ENCODE measurements at regions not wholly inside any gene's neighbourhood (a gene's known extent, or its start where the extent isn't known, plus 50 kb on each side); places are given as distances from the start of the nearest gene placed in this dataset.

GRCh38 chr2:136255648-136256461 is 137.9 kb upstream of the CXCR4 start:
- DNase-seq: no peak

- no peak for DNase-seq
Measured at GRCh38 chr2:136255127-136255526, 137.2 kb upstream of the CXCR4 start.

- no peak for DNase-seq
Measured at GRCh38 chr2:136254681-136255080, 136.7 kb upstream of the CXCR4 start.

DNA sequence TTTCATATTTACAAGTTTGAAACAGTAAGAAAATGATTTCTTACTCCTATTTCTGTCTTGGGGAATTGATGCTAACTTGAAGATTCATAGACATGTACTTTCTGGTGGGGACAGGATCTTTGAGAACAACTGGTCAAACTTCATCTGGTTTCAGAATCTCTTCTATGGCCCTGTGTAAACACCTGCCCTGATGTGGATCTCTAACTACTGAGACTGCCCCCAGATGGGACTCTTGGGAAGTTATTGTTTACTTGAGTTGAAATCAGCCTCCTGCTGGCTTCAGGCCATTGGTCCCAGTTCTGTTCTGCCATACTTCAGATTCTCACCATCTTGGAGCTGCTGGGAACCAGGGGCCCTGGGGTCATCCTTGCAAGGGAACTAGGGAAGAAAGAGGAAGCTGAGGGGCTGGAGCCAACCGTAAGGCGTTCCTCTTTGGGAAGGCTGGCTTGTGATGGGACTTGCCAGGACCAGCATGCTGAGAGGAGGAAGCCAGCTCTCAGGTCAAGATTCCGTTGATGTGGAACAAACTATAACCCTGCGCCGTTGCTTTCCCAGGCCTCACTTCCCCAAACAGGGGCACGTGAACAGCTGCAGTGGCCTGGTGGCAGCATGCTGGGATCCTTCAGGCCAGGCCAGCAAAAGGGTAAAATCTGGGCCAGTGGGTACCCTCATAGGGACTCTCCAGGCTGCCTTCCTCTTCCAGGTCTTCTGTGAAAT is 135.5 kb upstream of the CXCR4 start:
- no peak for DNase-seq

DNA sequence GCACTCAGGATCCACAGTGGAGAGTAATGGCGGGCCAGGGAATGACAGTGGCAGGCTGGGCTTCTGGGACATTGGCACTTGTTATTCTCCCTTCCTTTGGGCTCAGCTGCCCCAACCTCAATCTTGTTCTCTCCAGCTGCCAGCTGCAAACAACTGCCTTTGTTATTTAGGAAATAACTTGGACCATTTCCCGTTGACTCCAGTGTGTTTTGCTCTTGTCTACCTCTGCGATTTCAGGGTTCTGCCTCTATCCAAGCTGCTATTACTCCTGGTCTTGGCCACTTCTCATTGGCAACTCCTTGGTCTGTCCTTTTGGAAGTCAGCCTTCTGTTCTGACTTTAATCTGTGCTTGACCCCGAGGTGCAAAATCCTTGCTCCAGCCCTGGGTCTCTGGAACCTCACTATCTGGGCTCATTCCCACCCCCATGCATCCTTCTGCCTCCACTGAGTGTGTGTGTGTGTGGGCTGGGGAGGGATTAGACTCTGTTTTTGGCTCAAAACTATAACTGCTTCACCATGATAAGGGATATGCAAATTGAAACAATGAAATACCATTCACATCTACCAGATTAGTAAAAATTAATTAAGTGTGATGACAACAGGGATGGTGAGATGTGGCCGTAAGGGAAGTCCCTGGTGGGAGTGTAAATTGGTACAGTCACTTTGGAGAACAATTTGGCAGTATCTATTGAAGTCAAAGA is 134.1 kb upstream of the CXCR4 start:
- DNase-seq: no peak

GRCh38 chr2:136251197-136251884 is 133.4 kb upstream of the CXCR4 start:
- no peak for DNase-seq

DNA sequence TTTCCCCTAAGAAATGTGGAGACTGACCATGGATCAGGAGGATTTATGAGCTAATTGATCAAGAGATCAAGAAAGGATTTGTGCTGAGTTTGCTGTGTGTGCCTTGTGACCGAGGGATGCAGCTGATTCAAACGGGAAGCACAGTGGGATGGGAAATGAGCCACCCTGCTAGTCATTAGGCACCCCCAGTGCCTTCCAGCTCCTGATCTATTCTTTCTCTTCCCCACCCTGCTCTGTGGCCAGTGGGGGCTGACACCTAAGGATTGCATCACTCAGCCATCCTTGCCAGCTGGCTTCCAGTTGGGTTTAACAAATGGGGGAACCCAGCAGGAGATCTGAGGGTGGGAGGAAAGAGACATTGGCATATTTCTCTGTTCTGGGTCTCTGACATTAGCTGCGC is 132.2 kb upstream of the CXCR4 start:
- DNase-seq: no peak

GRCh38 chr2:136248907-136249306 is 131.0 kb upstream of the CXCR4 start:
- DNase-seq: no peak

GRCh38 chr2:136248242-136248641 is 130.3 kb upstream of the CXCR4 start:
- DNase-seq: peak; percentile 36

DNA sequence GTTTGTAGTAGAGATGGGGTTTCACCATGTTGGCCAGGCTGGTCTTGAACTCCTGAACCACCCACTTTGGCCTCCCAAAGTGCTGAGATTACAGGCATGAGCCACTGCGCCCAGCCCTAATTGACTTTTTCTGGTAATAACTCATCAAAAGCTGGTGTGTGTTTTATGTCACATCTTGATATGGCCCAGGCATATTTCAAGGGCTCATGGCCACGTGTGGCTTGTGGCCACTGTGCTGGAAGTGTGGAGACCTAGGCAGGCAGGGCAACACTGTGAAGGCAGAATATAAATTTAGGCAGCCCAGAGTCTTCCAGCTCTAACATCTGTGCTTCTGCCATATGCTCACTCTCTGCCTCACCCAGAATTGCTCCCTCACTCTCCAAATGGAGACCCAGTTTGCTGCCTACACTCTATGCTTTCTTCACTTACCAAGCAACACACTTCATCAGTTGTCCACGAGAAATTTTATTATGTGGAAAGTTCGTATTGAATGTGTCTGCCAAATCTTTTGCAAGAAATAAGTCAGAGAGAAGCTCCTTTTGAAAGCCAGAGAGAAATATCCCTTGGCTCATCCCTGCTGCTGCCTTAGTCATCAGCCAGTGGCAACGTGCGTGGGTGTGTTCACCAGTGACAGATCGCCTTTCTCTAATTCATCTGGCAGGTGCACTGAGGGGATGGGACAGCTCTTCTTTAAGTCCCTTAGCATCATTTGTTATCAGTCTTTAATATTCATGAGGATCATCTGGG is 129.4 kb upstream of the CXCR4 start:
- DNase-seq: no peak

GRCh38 chr2:136246086-136246669 is 128.2 kb upstream of the CXCR4 start:
- DNase-seq: no peak

GRCh38 chr2:136245211-136245610 is 127.3 kb upstream of the CXCR4 start:
- no peak for DNase-seq

DNA sequence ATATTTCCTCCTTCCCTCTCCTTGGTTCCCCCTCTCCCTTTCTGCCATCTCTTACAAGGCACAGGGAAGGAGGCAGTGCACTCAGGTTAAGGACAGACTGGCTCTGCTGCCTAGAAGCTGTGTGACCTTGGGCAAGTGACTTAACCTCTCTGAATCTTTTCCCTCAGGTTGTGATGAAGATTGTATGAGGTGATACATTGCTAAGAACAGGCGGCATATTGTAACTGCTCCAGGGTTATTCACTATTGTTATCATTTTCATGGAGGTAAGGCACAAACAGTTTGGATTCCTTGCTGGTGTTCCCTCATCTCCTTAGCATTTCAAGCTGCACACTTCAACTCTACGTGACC is 126.6 kb upstream of the CXCR4 start:
- DNase-seq: no peak

- no peak for DNase-seq
Measured at GRCh38 chr2:136243638-136244535, 125.9 kb upstream of the CXCR4 start.

DNA sequence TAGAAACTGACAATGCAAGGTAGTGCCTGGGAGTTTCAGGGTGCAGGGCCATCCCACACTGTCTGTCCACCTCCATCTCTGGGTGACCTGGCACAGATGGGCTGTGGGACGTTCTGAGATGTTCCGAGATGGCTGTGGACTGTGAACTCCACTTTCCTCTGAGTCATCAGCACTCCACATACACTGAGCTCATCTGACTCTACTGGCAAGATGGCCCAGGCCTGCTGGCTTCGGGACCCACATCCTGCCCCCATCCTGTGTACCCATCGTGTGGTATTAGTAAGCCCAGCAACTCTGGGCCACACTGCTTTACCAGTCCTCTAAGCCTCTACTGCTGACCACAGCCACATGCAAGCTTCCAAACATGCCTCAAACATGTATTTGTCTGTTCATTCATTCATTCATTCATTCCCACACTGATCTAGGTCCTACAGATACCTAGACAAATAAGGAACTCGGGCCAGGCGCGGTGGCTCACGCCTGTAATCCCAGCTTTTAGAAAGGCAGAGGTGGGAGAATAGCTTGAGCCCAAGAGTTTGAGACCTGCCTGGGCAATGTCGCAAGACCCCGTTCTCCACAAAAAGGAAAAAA is 124.8 kb upstream of the CXCR4 start:
- DNase-seq: no peak

DNA sequence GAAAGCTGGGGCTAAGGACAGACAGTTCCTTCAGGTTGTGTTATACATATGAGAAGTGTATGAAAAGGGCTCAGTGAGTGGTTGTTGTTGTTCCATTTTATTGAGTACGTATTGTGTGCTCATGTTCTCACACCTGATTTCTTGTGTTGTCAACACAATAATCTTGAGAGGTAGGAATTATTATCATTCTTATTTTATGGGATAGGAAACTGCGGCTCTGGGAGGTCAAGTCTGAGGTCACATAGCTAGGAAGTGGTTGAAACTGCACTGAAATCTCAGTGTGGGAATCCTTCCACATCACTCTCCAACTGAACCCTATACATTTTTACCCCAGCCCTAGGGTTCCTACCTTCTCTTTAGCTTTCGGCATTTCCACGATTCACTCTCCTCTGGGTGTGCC is 124.2 kb upstream of the CXCR4 start:
- no peak for DNase-seq

DNA sequence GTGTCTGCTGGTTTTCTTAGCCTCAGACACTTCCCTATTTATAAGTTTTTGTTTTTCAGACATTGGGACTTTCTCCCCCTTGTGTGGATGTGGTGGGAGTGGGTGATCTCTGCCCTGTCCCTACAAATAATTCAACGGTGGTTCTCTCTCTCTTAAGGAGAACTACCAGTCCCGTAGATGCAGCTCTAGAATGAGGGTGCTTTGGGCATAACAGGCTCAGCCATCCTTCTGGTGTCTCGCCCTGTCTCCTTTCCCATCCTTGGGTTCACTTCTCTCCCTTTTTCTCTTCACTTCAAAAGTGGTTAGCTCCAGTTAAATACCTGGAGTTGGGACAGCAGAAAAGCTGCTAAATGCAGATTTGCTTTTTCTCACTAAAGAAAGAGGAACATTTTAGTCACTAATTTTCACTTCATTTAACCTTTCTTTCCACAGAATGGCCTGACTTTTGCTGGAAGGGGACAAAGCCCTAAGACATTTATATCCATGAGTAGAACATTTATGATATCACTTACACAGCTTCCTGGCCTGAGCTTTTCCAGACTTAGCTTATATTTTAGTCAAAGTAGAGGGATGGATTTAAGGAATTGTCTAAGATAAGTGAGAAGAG is 121.2 kb upstream of the CXCR4 start:
- DNase-seq: no peak

GRCh38 chr2:136238286-136239078 is 120.5 kb upstream of the CXCR4 start:
- no peak for DNase-seq

DNA sequence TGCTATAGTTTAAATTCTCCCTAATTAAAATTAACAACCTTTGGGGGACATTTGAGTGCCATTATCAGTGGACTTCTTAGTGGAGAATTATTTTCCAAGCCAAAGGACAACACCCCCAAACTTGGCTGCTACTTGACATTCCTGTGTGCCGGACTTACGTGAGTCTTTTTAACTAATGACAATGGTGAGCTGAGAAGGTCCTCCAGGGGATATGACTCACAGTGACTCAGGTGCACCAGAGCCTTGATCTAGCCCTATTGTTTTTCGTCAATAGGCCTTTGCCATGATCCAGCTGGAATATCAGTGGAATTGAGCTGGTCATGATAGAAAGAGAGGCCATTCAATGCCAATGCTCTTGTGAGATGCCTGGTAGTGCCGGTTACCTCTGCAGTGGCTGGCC is 118.1 kb upstream of the CXCR4 start:
- peak; percentile 34 for DNase-seq

Data from NCI-H226 (cell line).